Spleen (tissue), 11 donors: ENCODE measurements at regions not wholly inside any gene's neighbourhood (a gene's known extent, or its start where the extent isn't known, plus 50 kb on each side); places are given as distances from the start of the nearest gene placed in this dataset.
"Not testable (repeated sequence)": the region's sequence is repeated elsewhere in the genome, so short reads cannot be mapped to it uniquely, and the experiment has no call there.

Experiments
- DNase-seq: peaks from one replicate; pipeline ENCODE4 v3.0.0-alpha.2; 2020
- H3K27ac ChIP-seq, 8 donors: fragments of 200-600 bp; sonication (generic) in 7 of 8; 1 replicate in 4 of 8; 2 replicates in 4 of 8; pipeline versions ENCODE4 v1.5.0 to v1.8.0; 2016 to 2021; ENCODE audit warnings: inconsistent platforms in 4 of 8, mild to moderate bottlenecking in 4 of 8, moderate library complexity in 1 of 8
- H3K27me3 ChIP-seq, 7 donors: fragments of 200-600 bp; sonication (generic) in 6 of 7; replicated peaks in 1 of 7; 1 replicate in 4 of 7; 2 replicates in 3 of 7; pipeline versions ENCODE4 v1.5.0 to v1.8.0; 2016 to 2021; ENCODE audit warnings: inconsistent platforms in 3 of 7, mild to moderate bottlenecking in 1 of 7
- H3K36me3 ChIP-seq, 6 donors: fragments of 200-600 bp; sonication (generic) in 5 of 6; 1 replicate in 4 of 6; 2 replicates in 2 of 6; pipeline versions ENCODE4 v1.5.0 to v1.8.0; 2016 to 2021; ENCODE audit warnings: inconsistent platforms in 2 of 6
- H3K4me1 ChIP-seq, 6 donors: fragments of 200-600 bp; sonication (generic) in 5 of 6; 1 replicate in 3 of 6; 2 replicates in 3 of 6; pipeline versions ENCODE4 v1.5.0 to v1.8.0; 2016 to 2021; ENCODE audit warnings: inconsistent platforms in 3 of 6
- H3K4me3 ChIP-seq, 8 donors: fragments of 200-600 bp; sonication (generic) in 7 of 8; 1 replicate in 4 of 8; 2 replicates in 4 of 8; pipeline versions ENCODE4 v1.5.0 to v1.8.0; 2016 to 2021; ENCODE audit warnings: inconsistent platforms in 4 of 8, mild to moderate bottlenecking in 4 of 8, moderate library complexity in 2 of 8
- H3K9me3 ChIP-seq, 8 donors: fragments of 200-600 bp; sonication (generic) in 7 of 8; 1 replicate in 4 of 8; 2 replicates in 4 of 8; pipeline versions ENCODE4 v1.5.0 to v1.8.0; 2016 to 2021; ENCODE audit warnings: inconsistent platforms in 4 of 8
- POLR2A ChIP-seq, 3 donors: fragments of 450-650 bp; IDR thresholded peaks; one replicate each; pipeline ENCODE4 v1.5.1; 2017; ENCODE audit warnings: antibody characterized with exemption in 3 of 3, mild to moderate bottlenecking in 1 of 3
- POLR2AphosphoS5 ChIP-seq, 3 donors: sonication (generic); formaldehyde crosslinking; IDR thresholded peaks; one replicate each; pipeline ENCODE4 v1.5.1; 2017; ENCODE audit warnings: antibody characterized with exemption in 3 of 3
- WGBS, 5 donors: extraction: QIAGEN DNeasy Blood & Tissue Kit in 3 of 5; methylation state at CpG; one replicate each; pipeline versions ENCODE4 v1.1.5 to v1.1.7; 2013 to 2018; 5-methylcytosine and 5-hydroxymethylcytosine counted together
- intact Hi-C: fragments of 100-400 bp; cut with DNase I; formaldehyde crosslinking; loops from one replicate; pipeline ENCODE4 v1.15.0; 2023; ENCODE audit warnings: low total_unique reads
- TF ChIP-seq, protein P1 (sequence below), 11 experiments: fragments of 200-600 bp in 7 of 11; fragments of 450-650 bp in 4 of 11; sonication (generic) in 4 of 11; IDR thresholded peaks in 8 of 11; conservative IDR thresholded peaks in 3 of 11; 1 replicate in 7 of 11; 2 replicates in 4 of 11; pipeline versions ENCODE4 v1.4.0 to v1.8.0; 2016 to 2021; ENCODE audit warnings: antibody characterized with exemption in 11 of 11, inconsistent platforms in 4 of 11, mild to moderate bottlenecking in 1 of 11
- donor health status: healthy with polysubstance abuse.
- donor health status: DM: no; HTN: no; CAD: no; lungs with moderate emphysema.
- donor health status: DM: no; HTN: no; CAD: no.
- donor health status: Bipolar disorder and iron deficiency.
- donor health status: healthy.
- donor health status: DM: no; HTN: no; CAD: no.
- donor health status: DM: yes; HTN: yes; CAD: no.

DNA sequence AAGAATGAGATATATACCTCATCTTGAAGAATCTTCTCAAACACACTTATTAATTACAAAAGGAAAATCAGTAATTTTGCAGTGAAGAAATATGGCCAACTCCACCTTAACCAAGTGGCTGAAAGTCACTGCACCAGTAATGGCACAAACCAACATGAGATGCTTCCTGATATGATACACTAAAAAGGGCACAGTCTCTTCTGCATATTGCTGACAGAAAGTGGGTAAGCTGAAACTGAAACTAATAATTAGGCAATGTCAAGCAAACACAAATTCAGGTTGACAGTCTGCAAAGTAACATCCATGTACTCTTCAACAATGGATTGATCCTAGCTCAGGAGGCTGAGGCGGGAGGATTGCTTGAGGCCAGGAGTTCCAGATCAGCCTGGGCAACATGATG, 56.1 kb downstream of the ZNF22 start:
- 67 to 100% (median 95%) methylated on average over 1 of the region's 1 CpG for WGBS, 5 donors
- H3K36me3 ChIP-seq, H3K4me3 ChIP-seq, DNase-seq, H3K4me1 ChIP-seq, H3K27me3 ChIP-seq, H3K9me3 ChIP-seq, intact Hi-C loops, H3K27ac ChIP-seq: not testable (repeated sequence)

DNA sequence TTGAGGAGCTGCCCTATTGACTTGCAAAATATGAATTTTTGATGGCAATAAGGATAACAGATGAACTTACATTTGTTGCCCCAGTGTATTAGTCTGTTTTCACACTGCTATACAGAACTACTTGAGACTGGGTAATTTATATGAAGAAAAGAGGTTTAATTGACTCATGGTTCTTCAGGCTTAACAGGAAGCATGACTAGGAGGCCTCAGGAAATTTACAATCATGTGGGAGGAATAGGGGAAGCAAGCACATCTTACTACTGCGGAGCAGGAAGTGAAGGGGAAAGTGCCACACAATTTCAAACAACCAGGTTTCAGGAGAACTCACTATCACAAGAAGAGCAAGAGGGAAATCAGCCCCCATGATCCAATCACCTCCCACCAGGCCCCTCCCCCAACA, 57.9 kb downstream of the ZNF22 start:
- Histone ChIP-seq H3K27ac (no peak overlapping the region), H3K36me3 (no peaks in the 10 kb centered on the region), H3K9me3 (no peaks in the 10 kb centered on the region), H3K27me3 (no peaks in the 10 kb centered on the region), H3K4me3 (no peak overlapping the region), H3K4me1 (peaks cover 0 to 8% (median 0%) of the 10 kb centered on the region in 6 donors)
- intact Hi-C loops = no loop called here
- DNase-seq = no peak
- WGBS, 5 donors = 7 to 41% (median 18%) methylated on average over 1 of the region's 1 CpG
- TF ChIP-seq, protein P1, sequence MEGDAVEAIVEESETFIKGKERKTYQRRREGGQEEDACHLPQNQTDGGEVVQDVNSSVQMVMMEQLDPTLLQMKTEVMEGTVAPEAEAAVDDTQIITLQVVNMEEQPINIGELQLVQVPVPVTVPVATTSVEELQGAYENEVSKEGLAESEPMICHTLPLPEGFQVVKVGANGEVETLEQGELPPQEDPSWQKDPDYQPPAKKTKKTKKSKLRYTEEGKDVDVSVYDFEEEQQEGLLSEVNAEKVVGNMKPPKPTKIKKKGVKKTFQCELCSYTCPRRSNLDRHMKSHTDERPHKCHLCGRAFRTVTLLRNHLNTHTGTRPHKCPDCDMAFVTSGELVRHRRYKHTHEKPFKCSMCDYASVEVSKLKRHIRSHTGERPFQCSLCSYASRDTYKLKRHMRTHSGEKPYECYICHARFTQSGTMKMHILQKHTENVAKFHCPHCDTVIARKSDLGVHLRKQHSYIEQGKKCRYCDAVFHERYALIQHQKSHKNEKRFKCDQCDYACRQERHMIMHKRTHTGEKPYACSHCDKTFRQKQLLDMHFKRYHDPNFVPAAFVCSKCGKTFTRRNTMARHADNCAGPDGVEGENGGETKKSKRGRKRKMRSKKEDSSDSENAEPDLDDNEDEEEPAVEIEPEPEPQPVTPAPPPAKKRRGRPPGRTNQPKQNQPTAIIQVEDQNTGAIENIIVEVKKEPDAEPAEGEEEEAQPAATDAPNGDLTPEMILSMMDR (IDR thresholded peaks at IDR 0.05 in 8 of 11, conservative IDR thresholded peaks at IDR 0.05 in 3 of 11) = no peak
- no peak for TF ChIP-seq POLR2AphosphoS5 (IDR thresholded peaks at IDR 0.05)

DNA sequence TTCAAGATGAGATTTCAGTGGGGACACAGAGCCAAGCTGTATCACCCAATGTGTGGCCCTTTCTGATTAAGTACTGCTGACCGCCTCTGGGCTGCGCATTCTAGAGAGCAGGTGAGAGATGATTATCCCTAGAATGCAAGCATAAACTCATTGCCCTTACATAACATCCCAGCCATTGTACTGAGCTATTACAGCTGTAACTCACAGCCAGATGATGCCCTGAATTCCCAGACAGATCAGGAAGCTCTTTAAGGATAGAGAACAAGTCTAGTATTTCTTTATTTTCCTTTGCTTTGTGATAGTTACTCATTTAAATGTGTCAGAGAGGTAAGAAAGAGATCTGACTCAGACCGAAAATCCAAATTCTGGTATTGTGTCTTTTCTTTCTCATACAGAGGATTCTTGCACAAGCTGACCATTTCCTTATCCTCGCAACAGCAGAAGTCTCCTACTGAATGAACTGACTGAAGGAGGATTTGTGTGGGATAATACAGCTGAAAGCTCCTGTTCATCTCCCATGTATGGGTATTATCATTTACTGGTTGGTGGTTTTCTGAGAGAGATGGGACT, 58.4 kb downstream of the ZNF22 start:
- Histone ChIP-seq H3K36me3 (no peaks in the 10 kb centered on the region), H3K9me3 (no peaks in the 10 kb centered on the region), H3K27me3 (no peaks in the 10 kb centered on the region), H3K27ac (no peak overlapping the region), H3K4me1 (peaks cover 0 to 8% (median 0%) of the 10 kb centered on the region in 6 donors), H3K4me3 (no peak overlapping the region)
- DNase-seq = no peak
- 70 to 90% (median 82%) methylated on average over 4 of the region's 4 CpGs for WGBS, 5 donors
- TF ChIP-seq POLR2A (IDR thresholded peaks at IDR 0.05) (no peak), POLR2AphosphoS5 (IDR thresholded peaks at IDR 0.05) (no peak)
- TF ChIP-seq, protein P1 (IDR thresholded peaks at IDR 0.05 in 8 of 11, conservative IDR thresholded peaks at IDR 0.05 in 3 of 11) = no peak
- intact Hi-C loops = no loop called here

DNA sequence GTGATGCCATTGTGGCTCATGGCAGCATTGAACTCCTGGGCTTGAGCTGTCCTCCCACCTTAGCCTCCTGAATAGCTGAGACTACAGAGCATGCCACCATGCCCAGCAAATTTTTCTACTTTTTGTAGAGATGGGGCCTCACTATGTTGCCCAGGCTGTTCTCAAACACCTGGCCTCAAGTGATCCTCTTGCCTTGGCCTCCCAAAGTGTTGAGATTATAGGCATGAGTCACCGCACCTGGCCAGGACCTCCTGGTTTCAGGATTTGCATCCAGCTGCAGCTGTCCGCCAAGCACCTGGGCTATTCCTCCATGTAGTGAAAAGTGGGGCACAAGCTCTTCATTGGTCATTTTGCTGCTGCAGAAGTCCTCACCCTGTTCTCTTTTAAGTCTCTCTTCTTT, 58.9 kb downstream of the ZNF22 start:
- 92 to 100% (median 97%) methylated on average over 2 of the region's 2 CpGs for WGBS, 5 donors
- H3K4me3 ChIP-seq = no peak overlapping the region
- no peak overlapping the region for H3K27ac ChIP-seq
- H3K4me1 ChIP-seq = peaks cover 0 to 8% (median 0%) of the 10 kb centered on the region in 6 donors
- H3K9me3 ChIP-seq = no peaks in the 10 kb centered on the region
- TF ChIP-seq, protein P1 (IDR thresholded peaks at IDR 0.05 in 8 of 11, conservative IDR thresholded peaks at IDR 0.05 in 3 of 11) = no peak
- TF ChIP-seq POLR2AphosphoS5 (IDR thresholded peaks at IDR 0.05) (no peak), POLR2A (IDR thresholded peaks at IDR 0.05) (no peak)
- H3K27me3 ChIP-seq = no peaks in the 10 kb centered on the region
- no peak for DNase-seq
- intact Hi-C loops = no loop called here
- no peaks in the 10 kb centered on the region for H3K36me3 ChIP-seq

DNA sequence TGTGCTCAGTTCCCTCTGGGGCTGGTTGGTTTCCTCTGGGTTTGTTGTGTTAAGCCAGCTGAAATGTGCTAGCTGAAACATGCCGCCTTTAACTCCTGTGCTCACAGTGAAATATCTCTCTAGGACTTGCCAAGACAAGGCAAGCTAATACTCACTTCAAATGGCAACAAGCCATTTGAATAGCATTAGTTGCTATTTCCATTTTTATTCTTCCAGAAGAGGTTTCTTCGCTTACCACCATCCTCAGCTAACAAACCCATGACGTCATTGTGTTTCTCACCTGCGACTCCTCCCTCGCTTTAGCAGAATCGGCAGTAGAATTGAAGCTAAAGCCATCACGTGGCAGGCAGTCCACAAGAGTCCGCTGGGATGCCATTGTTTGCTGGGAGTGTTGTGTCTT, 61.3 kb downstream of the ZNF22 start:
- intact Hi-C loops = no loop called here
- Histone ChIP-seq H3K9me3 (no peaks in the 10 kb centered on the region), H3K4me3 (no peak overlapping the region), H3K27me3 (no peaks in the 10 kb centered on the region), H3K27ac (no peak overlapping the region), H3K4me1 (peaks cover 0 to 8% (median 0%) of the 10 kb centered on the region in 6 donors), H3K36me3 (no peaks in the 10 kb centered on the region)
- TF ChIP-seq, protein P1 (IDR thresholded peaks at IDR 0.05 in 8 of 11, conservative IDR thresholded peaks at IDR 0.05 in 3 of 11) = no peak
- 76 to 84% (median 79%) methylated on average over 8 of the region's 8 CpGs for WGBS, 5 donors
- no peak for DNase-seq
